Dermis microvascular lymphatic vessel endothelial cell (primary cell): ENCODE measurements at regions not wholly inside any gene's neighbourhood (a gene's known extent, or its start where the extent isn't known, plus 50 kb on each side); places are given as distances from the start of the nearest gene placed in this dataset.
"Not testable (repeated sequence)": the region's sequence is repeated elsewhere in the genome, so short reads cannot be mapped to it uniquely, and the experiment has no call there.

Experiments
- DNase-seq, 2 donors: peaks; one replicate each; pipeline versions ENCODE4 v3.0.0 to v3.0.0-alpha.2; 2010; ENCODE audit warnings: low read depth in 2 of 2

GRCh38 chr15:100766243-100767000, 113.2 kb upstream of the ALDH1A3 start:
- DNase-seq: no peak

- DNase-seq: no peak
Measured at GRCh38 chr15:100767001-100767825, 112.4 kb upstream of the ALDH1A3 start.

DNA sequence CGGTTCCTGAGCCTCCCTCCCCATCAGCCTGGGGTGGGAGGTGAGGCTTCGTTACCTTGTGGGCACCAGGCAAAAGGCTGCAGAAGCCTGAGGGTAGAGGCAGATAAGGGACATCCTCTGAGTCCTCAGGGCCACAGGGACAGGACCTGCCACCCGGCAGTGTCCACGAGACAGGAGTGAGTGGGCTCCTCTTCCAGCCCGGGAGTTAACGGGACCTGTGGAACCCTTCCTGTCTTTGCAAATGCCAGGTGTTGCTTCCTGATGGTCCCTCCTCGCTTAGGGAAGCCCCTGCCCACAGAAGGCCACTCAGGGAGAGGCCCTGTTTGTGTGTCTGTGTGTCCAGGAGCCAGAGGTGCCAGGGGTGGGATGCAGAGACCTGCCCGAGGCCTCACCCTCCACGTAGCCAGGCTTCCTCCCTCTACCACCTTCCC, 111.1 kb upstream of the ALDH1A3 start:
- no peak for DNase-seq

DNA sequence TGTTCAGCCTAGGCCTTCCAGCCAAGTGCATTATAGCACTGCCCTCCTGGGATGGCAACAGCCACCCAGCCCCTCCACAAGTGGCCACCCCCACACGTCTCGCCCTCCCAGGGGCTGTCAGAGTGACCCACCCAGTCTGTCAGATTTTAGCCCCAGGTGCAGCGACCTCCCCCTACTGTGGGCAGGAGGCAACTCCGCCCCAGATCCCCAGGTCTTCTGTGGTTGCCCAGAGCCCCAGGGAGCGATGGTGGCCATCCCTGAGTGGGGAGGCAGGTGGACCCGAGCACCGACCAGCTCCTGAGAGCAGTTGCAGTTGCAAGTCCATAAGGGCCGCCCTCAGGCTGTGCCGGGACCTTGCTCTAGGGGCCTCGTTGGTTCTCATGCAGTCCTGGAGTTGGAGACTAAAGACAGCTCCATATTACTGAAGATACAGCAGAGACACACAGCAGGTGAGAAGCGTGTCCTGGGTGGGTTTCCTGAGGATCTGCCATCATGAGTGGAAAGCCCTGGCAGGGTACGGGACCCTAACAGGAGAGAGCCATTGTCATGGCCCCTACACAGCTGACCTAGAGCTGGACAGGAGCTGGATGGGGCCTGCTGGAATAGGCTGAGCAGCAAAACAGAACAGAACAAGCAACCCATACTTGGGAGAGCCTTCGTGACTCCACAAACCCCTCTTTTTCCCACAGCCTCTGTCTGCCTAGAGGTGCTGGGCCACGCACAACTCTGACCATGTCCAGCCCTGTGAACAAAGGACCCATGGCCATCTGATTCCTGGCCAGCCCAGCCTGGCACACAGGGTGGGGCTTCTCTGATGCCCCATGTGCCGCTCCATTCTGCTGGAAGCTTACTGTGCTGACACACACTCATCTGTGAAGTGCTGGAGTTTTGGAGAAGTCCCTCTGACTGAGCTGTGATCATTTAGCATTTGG, 110.3 kb upstream of the ALDH1A3 start:
- no peak for DNase-seq

GRCh38 chr15:100769975-100770340, 109.7 kb upstream of the ALDH1A3 start:
- DNase-seq: no peak

DNA sequence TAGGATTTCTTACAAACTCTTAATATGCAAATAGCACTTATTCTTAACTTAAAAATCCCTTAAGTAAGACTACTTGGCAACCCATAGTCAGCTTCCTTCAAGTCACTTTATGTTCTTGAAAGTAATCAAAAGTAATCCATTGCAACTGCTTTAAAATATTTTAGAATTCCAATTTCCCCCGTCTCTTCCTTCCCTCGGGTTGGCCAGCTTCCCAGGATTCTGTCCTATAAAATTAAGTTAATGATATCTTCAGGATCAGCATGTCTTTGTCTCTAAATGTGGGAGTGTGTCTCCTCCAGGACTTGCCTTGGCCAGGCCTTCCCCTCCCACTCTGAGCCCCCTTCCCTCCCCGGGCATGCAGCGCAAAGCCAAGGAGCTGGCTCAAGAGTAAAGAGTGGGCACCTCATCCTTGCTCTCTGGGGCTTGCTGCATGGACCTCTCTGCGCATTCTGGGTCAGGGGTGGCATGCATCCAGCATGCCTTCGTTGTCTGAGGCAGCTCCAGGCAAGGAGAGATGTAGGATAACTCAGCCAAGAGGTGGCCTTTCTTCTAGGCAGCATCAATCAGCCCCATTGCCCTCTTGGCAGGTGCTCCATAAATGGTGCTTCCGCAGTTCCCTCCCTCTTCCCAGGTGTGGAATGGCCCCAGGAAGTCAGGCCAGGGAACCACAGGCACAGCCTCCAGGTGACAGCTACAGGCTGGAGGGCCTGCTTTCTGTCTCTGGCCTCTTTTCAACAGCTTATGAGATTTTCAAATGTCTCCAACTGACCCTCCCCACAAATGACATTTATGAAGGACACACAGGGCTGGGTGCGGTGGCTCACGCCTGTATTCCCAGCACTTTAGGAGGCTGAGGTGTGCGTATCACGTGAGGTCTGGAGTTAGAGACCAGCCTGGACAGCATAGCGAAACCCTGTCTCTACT, 108.7 kb upstream of the ALDH1A3 start:
- no peak for DNase-seq

GRCh38 chr15:100771746-100772145, 107.9 kb upstream of the ALDH1A3 start:
- peak in 1 of 2 donors; percentile 58 for DNase-seq

- no peak for DNase-seq
Measured at GRCh38 chr15:100772478-100772877, 107.2 kb upstream of the ALDH1A3 start.

GRCh38 chr15:100772892-100773520, 106.6 kb upstream of the ALDH1A3 start:
- no peak for DNase-seq

- not testable (repeated sequence) for DNase-seq
Measured at GRCh38 chr15:100774044-100774443, 105.6 kb upstream of the ALDH1A3 start.

GRCh38 chr15:100775581-100776185, 103.9 kb upstream of the ALDH1A3 start:
- no peak for DNase-seq

DNA sequence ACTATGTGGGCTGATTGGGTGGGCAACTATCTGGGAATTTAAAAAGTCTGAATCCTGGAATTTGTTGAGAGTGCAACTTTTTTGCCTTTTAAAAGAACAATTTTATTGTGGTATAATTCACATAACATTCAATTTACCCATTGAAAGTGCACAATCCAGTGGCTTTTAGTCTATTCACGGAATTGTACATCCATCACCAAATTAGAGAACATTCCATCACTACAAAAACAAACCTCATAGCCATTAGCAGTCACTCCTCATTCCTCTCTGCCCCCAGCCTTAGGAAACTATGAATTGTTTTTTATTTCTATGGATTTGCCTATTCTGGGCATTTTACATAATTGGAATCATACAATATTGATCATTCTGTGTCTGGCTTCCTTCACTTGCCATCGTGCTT, 101.8 kb upstream of the ALDH1A3 start:
- DNase-seq: no peak

DNA sequence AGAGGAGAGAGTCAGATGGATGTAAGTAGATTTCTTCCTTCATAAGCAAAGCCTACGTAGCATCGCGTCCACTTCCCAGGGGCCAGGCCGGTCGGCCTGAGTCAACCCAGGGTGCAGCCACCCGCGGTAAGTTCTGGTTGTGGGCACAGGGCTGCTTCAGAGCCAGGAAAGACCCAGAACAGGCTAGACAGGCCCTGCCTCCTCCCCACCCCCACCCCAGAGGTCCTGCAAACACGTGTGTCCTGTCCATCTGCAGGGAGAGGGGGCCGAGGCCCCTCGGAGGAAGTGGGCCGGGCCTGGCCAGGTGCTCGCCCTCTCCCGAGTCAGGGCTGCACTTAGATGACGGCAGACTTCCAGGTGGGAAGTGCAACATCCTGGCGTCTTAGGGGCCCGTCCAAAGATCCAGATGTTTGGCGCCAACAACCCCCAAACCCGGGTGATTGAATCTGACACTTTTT, 100.8 kb upstream of the ALDH1A3 start:
- no peak for DNase-seq

- no peak for DNase-seq
Measured at GRCh38 chr15:100779331-100780207, 100.1 kb upstream of the ALDH1A3 start.

DNA sequence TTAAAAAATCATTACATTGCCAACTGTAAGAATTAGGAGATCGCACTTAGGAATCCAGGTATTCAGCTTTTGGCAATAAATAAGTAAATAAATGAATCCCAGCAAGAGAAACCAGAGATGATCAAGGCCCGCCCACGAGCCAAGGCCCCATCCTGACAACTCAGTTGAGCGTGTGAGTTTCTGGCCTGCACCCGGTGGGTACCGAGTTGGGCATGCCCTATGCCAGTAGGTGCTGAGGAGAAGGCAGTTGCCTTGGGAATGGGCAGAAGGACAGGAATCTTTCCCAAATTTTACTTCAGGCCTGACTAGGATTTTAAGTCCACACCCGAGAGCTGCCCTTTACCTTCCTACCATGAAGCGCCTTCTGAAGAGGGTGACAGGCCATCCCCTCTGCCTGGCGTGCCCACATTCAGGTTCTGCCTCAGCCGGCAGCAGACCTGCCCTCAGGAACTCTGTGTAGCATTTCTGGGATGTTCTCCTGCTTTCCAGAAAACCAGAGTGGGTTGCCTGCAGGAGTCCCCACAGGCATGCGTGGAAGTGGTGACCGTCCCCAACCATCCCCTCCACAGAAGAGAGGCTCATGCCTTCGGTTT, 99.3 kb upstream of the ALDH1A3 start:
- no peak for DNase-seq

DNA sequence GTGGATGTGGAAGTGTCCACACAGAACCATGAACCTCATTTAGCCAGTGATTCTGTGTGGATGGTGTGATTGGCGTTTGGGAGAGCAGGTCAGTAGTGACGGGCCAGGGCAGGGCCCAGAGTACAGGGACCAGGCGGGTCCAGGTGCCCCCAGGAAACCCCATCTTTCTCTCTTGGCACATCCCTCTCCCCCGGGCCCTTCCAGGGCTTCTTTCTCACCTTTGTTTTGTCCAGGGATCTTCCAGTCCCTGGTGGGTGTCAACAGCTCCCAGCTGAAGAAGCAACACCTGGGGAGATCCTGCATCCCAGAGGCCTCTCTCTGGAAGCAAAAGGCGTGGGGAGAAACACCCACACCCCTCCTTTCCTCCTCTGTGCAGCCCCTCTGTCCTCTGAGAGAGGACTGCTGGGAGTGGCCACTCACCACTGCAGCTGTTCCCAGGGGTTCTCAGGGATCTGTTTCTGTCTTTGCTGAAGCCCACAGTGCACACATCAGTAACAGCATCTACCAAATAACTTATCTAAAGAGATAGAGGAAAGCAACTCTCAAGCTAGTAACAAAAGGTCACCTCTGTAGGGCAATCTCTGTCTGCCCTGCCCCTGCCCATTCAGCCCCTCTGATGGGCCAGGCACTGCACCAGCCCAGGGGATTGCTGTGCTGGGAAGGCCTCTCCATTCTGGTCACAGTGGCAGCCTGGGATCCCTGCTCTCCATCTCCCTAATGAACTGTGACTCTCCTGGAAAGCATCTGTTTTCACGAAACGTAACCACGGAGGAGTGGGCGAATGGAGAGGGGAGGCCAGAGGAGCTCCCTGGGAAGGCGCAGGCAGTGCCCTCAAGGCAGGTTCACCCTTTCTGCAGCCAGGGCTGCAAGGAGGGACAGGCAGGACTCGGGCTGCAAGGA, 98.3 kb upstream of the ALDH1A3 start:
- no peak for DNase-seq

DNA sequence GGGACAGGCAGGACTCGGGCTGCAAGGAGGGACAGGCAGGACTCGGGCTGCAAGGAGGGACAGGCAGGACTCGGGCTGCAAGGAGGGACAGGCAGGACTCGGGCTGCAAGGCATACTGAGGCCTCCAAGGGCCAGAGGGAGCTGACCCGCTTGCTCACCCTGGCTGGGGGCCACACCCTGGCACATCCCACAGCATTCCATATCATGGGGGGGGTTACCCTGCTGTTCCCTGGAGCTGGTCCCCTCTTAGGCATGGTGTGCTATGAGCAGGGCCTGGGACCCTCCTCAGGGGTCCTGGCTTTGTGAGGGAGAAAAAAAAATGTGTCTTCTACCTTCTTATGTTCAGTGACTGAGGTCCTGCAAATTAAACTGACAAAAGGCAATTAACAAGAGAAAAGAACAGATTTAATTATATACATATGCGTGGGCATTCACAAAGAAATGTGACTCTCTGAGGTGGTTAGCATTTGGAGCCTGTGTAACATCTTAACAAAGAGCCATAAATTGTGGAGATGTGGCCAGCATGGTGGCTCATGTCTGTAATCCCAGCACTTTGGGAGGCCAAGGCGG, 97.6 kb upstream of the ALDH1A3 start:
- DNase-seq: no peak
